Tibial nerve (tissue), 4 donors: ENCODE measurements at regions not wholly inside any gene's neighbourhood (a gene's known extent, or its start where the extent isn't known, plus 50 kb on each side); places are given as distances from the start of the nearest gene placed in this dataset.

ENCODE experiments used
- DNase-seq, 2 donors: peaks; one replicate each; pipeline ENCODE4 v3.0.0-alpha.2; 2019; ENCODE audit warnings: low spot score in 2 of 2
- H3K27ac ChIP-seq, 4 donors: fragments of 200-600 bp; sonication (generic) in 3 of 4; one replicate each; pipeline ENCODE4 v1.5.1; 2017 to 2019; ENCODE audit warnings: mild to moderate bottlenecking in 1 of 4
- H3K27me3 ChIP-seq, 2 donors: fragments of 200-600 bp; sonication (generic) in 1 of 2; one replicate each; pipeline versions ENCODE4 v1.5.1 to v1.6.0; 2017 to 2019
- H3K36me3 ChIP-seq, 3 donors: fragments of 200-600 bp; sonication (generic); one replicate each; pipeline ENCODE4 v1.5.1; 2018 to 2019
- H3K4me1 ChIP-seq, 4 donors: fragments of 200-600 bp; sonication (generic) in 3 of 4; one replicate each; pipeline ENCODE4 v1.5.1; 2017 to 2019
- H3K4me3 ChIP-seq, 4 donors: fragments of 200-600 bp; sonication (generic) in 3 of 4; one replicate each; pipeline ENCODE4 v1.5.1; 2017 to 2019; ENCODE audit warnings: mild to moderate bottlenecking in 1 of 4, moderate library complexity in 1 of 4
- H3K9me3 ChIP-seq, 4 donors: fragments of 200-600 bp; sonication (generic) in 3 of 4; one replicate each; pipeline ENCODE4 v1.5.1; 2017 to 2019
- CTCF ChIP-seq, 5 experiments: fragments of 200-600 bp in 3 of 5; fragments of 450-650 bp in 2 of 5; sonication (generic) in 3 of 5; IDR thresholded peaks; one replicate each; pipeline ENCODE4 v1.5.1; 2016 to 2019; ENCODE audit warnings: antibody characterized with exemption in 5 of 5, mild to moderate bottlenecking in 3 of 5, moderate library complexity in 2 of 5
- EP300 ChIP-seq, 2 donors: sonication (generic); formaldehyde crosslinking; IDR thresholded peaks; one replicate each; pipeline ENCODE4 v1.6.1; 2017; ENCODE audit warnings: antibody characterized with exemption in 2 of 2, mild to moderate bottlenecking in 1 of 2
- POLR2A ChIP-seq, 2 donors: fragments of 450-650 bp; IDR thresholded peaks; one replicate each; pipeline ENCODE4 v1.6.1; 2017; ENCODE audit warnings: antibody characterized with exemption in 2 of 2, mild to moderate bottlenecking in 2 of 2, moderate library complexity in 2 of 2
- WGBS, 2 donors: methylation state at CpG; one replicate each; pipeline ENCODE4 v1.1.5; 2018; 5-methylcytosine and 5-hydroxymethylcytosine counted together

- WGBS, 2 donors: 76 to 86% methylated on average over 1 of the region's 1 CpG
- TF ChIP-seq EP300 (IDR thresholded peaks at IDR 0.05) (no peak), CTCF (IDR thresholded peaks at IDR 0.05) (no peak), POLR2A (IDR thresholded peaks at IDR 0.05) (no peak)
- H3K4me3 ChIP-seq: no peak overlapping the region
- DNase-seq: no peak
- no peaks in the 10 kb centered on the region for H3K4me1 ChIP-seq
- no peaks in the 10 kb centered on the region for H3K27me3 ChIP-seq
- H3K9me3 ChIP-seq: peaks cover 0 to 17% (median 0%) of the 10 kb centered on the region in 4 donors
- no peak overlapping the region for H3K27ac ChIP-seq
- no peaks in the 10 kb centered on the region for H3K36me3 ChIP-seq
Observed at GRCh38 chr5:98709681-98710080, 63.8 kb upstream of the RGMB start.

- DNase-seq: no peak
- Histone ChIP-seq H3K4me3 (no peak overlapping the region), H3K27ac (no peak overlapping the region), H3K27me3 (no peaks in the 10 kb centered on the region), H3K9me3 (no peaks in the 10 kb centered on the region), H3K36me3 (no peaks in the 10 kb centered on the region), H3K4me1 (no peaks in the 10 kb centered on the region)
- TF ChIP-seq CTCF (IDR thresholded peaks at IDR 0.05) (no peak), EP300 (IDR thresholded peaks at IDR 0.05) (no peak), POLR2A (IDR thresholded peaks at IDR 0.05) (no peak)
Observed at GRCh38 chr5:98713027-98713426, 60.4 kb upstream of the RGMB start.

DNA sequence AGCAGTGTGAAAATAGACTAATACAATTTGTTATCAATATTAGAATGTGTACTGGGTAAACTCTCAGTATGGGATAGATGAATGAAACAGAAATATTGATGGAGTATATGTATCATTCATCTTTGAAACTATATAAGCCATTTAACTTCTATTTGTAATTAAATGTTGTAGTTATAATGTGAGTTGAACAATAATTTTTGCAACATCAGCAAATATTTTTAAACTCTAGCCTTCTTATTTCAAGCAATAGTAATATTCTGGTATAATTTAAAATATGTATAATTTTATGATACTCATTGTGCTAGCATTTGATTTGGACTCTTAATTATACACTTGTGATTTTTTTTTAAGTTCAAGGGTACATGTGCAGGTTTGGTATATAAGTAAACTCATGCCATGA lies 59.6 kb upstream of the RGMB start:
- Histone ChIP-seq H3K9me3 (peaks cover 0 to 3% (median 0%) of the 10 kb centered on the region in 4 donors), H3K36me3 (no peaks in the 10 kb centered on the region), H3K4me1 (no peaks in the 10 kb centered on the region), H3K4me3 (no peak overlapping the region), H3K27ac (no peak overlapping the region), H3K27me3 (no peaks in the 10 kb centered on the region)
- no peak for DNase-seq
- no peak for TF ChIP-seq EP300 (IDR thresholded peaks at IDR 0.05)
- no peak for TF ChIP-seq CTCF (IDR thresholded peaks at IDR 0.05)
- TF ChIP-seq POLR2A (IDR thresholded peaks at IDR 0.05): no peak

DNA sequence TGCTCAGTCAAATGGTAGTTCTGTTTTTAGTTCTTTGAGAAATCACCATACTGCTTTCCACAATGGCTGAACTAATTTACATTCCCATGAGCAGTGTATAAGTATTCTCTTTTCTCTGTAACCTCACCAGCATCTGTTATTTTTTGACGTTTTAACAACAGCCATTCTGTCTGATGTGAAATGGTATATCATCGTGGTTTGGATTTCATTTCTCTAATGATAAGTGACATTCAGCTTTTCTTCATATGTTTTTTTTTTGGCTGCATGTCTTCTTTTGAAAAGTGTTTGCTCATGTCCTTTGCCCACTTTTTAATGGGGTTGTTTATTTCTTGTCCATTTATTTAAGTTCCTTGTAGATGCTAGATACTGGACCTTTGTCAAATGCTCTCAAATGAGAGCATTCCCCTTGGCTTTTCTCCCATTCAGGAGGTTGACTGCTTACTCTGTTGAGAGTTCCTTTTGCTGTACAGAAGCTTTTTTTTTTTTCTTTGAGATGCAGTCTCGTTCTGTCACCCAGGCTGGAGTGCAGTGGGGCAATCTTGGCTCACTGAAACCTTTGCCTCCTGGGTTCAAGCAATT lies 58.7 kb upstream of the RGMB start:
- DNase-seq: no peak
- WGBS, 2 donors: 48 to 55% methylated on average over 3 of the region's 3 CpGs
- Histone ChIP-seq H3K36me3 (no peaks in the 10 kb centered on the region), H3K27me3 (no peaks in the 10 kb centered on the region), H3K4me1 (no peaks in the 10 kb centered on the region), H3K4me3 (no peak overlapping the region), H3K9me3 (peaks cover 0 to 3% (median 0%) of the 10 kb centered on the region in 4 donors), H3K27ac (no peak overlapping the region)
- no peak for TF ChIP-seq POLR2A (IDR thresholded peaks at IDR 0.05)
- TF ChIP-seq EP300 (IDR thresholded peaks at IDR 0.05): no peak
- no peak for TF ChIP-seq CTCF (IDR thresholded peaks at IDR 0.05)

DNA sequence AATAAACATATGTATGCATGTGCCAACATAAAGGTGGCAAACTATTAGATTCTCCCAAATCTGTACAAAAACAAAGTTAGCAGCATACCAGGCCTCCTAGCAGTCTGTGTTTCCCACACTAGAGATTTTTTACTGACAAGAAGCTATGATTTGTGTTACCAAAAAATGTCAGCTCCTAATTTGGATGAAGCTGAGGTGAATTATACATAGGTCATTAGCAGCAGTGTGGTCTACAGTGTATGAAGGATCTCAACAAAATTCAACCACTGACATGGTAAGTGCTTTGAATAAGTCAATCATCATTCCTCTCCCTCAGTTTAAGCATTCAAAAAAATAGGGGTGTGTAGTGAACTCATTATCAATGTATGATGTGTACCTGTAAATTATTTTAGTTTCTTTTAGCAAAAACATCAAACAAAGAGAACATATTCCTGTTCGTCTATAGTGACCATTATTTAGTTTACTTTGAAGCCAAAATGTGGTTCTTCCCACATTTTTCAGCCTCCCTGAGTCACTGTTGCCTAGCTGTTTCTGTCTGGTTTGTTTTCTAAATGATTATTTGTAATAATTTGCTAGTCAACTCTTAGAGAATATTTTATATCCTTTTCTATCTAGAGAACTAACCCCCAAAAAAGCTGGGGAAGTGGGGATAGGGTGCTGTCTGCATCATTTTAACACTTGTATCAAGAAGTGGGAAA lies 52.1 kb upstream of the RGMB start:
- TF ChIP-seq EP300 (IDR thresholded peaks at IDR 0.05) (no peak), POLR2A (IDR thresholded peaks at IDR 0.05) (no peak), CTCF (IDR thresholded peaks at IDR 0.05) (no peak)
- 68 to 80% methylated on average over 1 of the region's 1 CpG for WGBS, 2 donors
- DNase-seq: no peak
- Histone ChIP-seq H3K27ac (no peak overlapping the region), H3K27me3 (no peaks in the 10 kb centered on the region), H3K36me3 (no peaks in the 10 kb centered on the region), H3K4me1 (no peaks in the 10 kb centered on the region), H3K4me3 (no peak overlapping the region), H3K9me3 (peaks cover 0 to 3% (median 0%) of the 10 kb centered on the region in 4 donors)
